COLO668 (cell line): ENCODE measurements at regions not wholly inside any gene's neighbourhood (a gene's known extent, or its start where the extent isn't known, plus 50 kb on each side); places are given as distances from the start of the nearest gene placed in this dataset.
"Not testable (repeated sequence)": the region's sequence is repeated elsewhere in the genome, so short reads cannot be mapped to it uniquely, and the experiment has no call there.

Experiments used
- DNase-seq: peaks from one replicate; lab custom pipeline; 2025; ENCODE audit not compliant: unreplicated experiment; lab: John Stamatoyannopoulos, UW

GRCh38 chr11:86749821-86750401 lies 50.4 kb upstream of the PRSS23 start:
- DNase-seq = no peak

GRCh38 chr11:86749376-86749775 lies 51.0 kb upstream of the PRSS23 start:
- no peak for DNase-seq

- no peak for DNase-seq
Observed at GRCh38 chr11:86748296-86748695, 52.0 kb upstream of the PRSS23 start.

- no peak for DNase-seq
Observed at GRCh38 chr11:86747801-86748200, 52.5 kb upstream of the PRSS23 start.

GRCh38 chr11:86746514-86746913 lies 53.8 kb upstream of the PRSS23 start:
- DNase-seq = no peak

GRCh38 chr11:86745571-86745970 lies 54.8 kb upstream of the PRSS23 start:
- DNase-seq = no peak

GRCh38 chr11:86743223-86744118 lies 56.9 kb upstream of the PRSS23 start:
- DNase-seq = peak; percentile 43

- DNase-seq = no peak
Observed at GRCh38 chr11:86741839-86742805, 58.2 kb upstream of the PRSS23 start.

- no peak for DNase-seq
Observed at GRCh38 chr11:86741484-86741835, 58.9 kb upstream of the PRSS23 start.

GRCh38 chr11:86740628-86741483 lies 59.5 kb upstream of the PRSS23 start:
- DNase-seq = peak; percentile 16

- DNase-seq = no peak
Observed at GRCh38 chr11:86738568-86738967, 61.8 kb upstream of the PRSS23 start.

GRCh38 chr11:86737737-86738136 lies 62.6 kb upstream of the PRSS23 start:
- no peak for DNase-seq

- no peak for DNase-seq
Observed at GRCh38 chr11:86737230-86737629, 63.1 kb upstream of the PRSS23 start.

- DNase-seq = no peak
Observed at GRCh38 chr11:86736291-86737143, 63.8 kb upstream of the PRSS23 start.

GRCh38 chr11:86735451-86736290 lies 63.3 kb upstream of the ME3 start:
- DNase-seq = no peak

- DNase-seq = not testable (repeated sequence)
Observed at GRCh38 chr11:86732739-86733138, 60.3 kb upstream of the ME3 start.

- not testable (repeated sequence) for DNase-seq
Observed at GRCh38 chr11:86732286-86732685, 59.9 kb upstream of the ME3 start.

- DNase-seq = not testable (repeated sequence)
Observed at GRCh38 chr11:86729576-86729975, 57.2 kb upstream of the ME3 start.

GRCh38 chr11:86728562-86728961 lies 56.1 kb upstream of the ME3 start:
- no peak for DNase-seq
